Activated naive CD4-positive, alpha-beta T cell treated with Interleukin-2 at 50 U/mL for 16 hours (primary cell): ENCODE measurements at regions not wholly inside any gene's neighbourhood (a gene's known extent, or its start where the extent isn't known, plus 50 kb on each side); places are given as distances from the start of the nearest gene placed in this dataset.

Source experiments
- DNase-seq: peaks from one replicate; pipeline ENCODE4 v3.0.0-alpha.2; 2020

- no peak for DNase-seq
Measured at GRCh38 chr6:87995461-87995860, 52.2 kb upstream of the SPACA1 start.

GRCh38 chr6:87993356-87993755 is 54.3 kb upstream of the SPACA1 start:
- DNase-seq, result no peak

- DNase-seq, result no peak
Measured at GRCh38 chr6:87990871-87991270, 56.8 kb upstream of the SPACA1 start.

GRCh38 chr6:87982134-87982533 is 65.5 kb upstream of the SPACA1 start:
- DNase-seq, result no peak

- DNase-seq, result no peak
Measured at GRCh38 chr6:87979737-87980136, 67.9 kb upstream of the SPACA1 start.

- DNase-seq, result no peak
Measured at GRCh38 chr6:87976616-87977015, 71.0 kb upstream of the SPACA1 start.

GRCh38 chr6:87975561-87975960 is 72.1 kb upstream of the SPACA1 start:
- DNase-seq, result no peak

- no peak for DNase-seq
Measured at GRCh38 chr6:87972279-87972678, 75.4 kb upstream of the SPACA1 start.

- no peak for DNase-seq
Measured at GRCh38 chr6:87971605-87972262, 75.9 kb upstream of the SPACA1 start.

- peak; percentile 10 for DNase-seq
Measured at GRCh38 chr6:87968435-87969278, 79.0 kb upstream of the SPACA1 start.

GRCh38 chr6:87965806-87966205 is 81.8 kb upstream of the SPACA1 start:
- DNase-seq, result no peak

GRCh38 chr6:87959083-87959482 is 88.6 kb upstream of the SPACA1 start:
- DNase-seq, result no peak

- no peak for DNase-seq
Measured at GRCh38 chr6:87951751-87952150, 95.9 kb upstream of the SPACA1 start.

GRCh38 chr6:87950614-87951013 is 97.0 kb upstream of the SPACA1 start:
- no peak for DNase-seq

GRCh38 chr6:87949194-87949593 is 98.4 kb upstream of the SPACA1 start:
- no peak for DNase-seq

- DNase-seq, result no peak
Measured at GRCh38 chr6:87946669-87947068, 101.0 kb upstream of the SPACA1 start.

GRCh38 chr6:87945966-87946365 is 101.7 kb upstream of the SPACA1 start:
- no peak for DNase-seq

GRCh38 chr6:87945181-87945580 is 102.5 kb upstream of the SPACA1 start:
- DNase-seq, result no peak

- DNase-seq, result no peak
Measured at GRCh38 chr6:87944541-87944954, 103.1 kb upstream of the SPACA1 start.

- DNase-seq, result no peak
Measured at GRCh38 chr6:87943191-87943590, 104.5 kb upstream of the SPACA1 start.

- DNase-seq, result no peak
Measured at GRCh38 chr6:87941556-87942358, 105.9 kb upstream of the SPACA1 start.

- DNase-seq, result no peak
Measured at GRCh38 chr6:87939776-87940175, 107.9 kb upstream of the SPACA1 start.

- DNase-seq, result no peak
Measured at GRCh38 chr6:87938287-87938686, 109.4 kb upstream of the SPACA1 start.

GRCh38 chr6:87936065-87936464 is 111.6 kb upstream of the SPACA1 start:
- DNase-seq, result no peak
